Hematopoietic multipotent progenitor cell treated with erythropoietin and hydrocortisone succinate and interleukin-3 and kit ligand, for 15 days (in vitro differentiated cells): ENCODE measurements at regions not wholly inside any gene's neighbourhood (a gene's known extent, or its start where the extent isn't known, plus 50 kb on each side); places are given as distances from the start of the nearest gene placed in this dataset.

Source experiments
- DNase-seq: peaks from one replicate; pipeline ENCODE4 v3.0.0-alpha.2; 2015; ENCODE audit warnings: low spot score

GRCh38 chr18:77573571-77573970 lies 323.9 kb downstream of the GALR1 start:
- DNase-seq = no peak

- DNase-seq = no peak
Measured at GRCh38 chr18:77590943-77591515, 341.4 kb downstream of the GALR1 start.

- no peak for DNase-seq
Measured at GRCh38 chr18:77597726-77598125, 348.1 kb downstream of the GALR1 start.

- DNase-seq = no peak
Measured at GRCh38 chr18:77600674-77601073, 351.0 kb downstream of the GALR1 start.

- DNase-seq = no peak
Measured at GRCh38 chr18:77601567-77601966, 351.9 kb downstream of the GALR1 start.

- DNase-seq = no peak
Measured at GRCh38 chr18:77607087-77607486, 357.4 kb downstream of the GALR1 start.

- DNase-seq = no peak
Measured at GRCh38 chr18:77608807-77609206, 359.2 kb downstream of the GALR1 start.

GRCh38 chr18:77617694-77618093 lies 368.0 kb downstream of the GALR1 start:
- DNase-seq = no peak

GRCh38 chr18:77619525-77619924 lies 369.9 kb downstream of the GALR1 start:
- DNase-seq = no peak

GRCh38 chr18:77622009-77622692 lies 372.5 kb downstream of the GALR1 start:
- DNase-seq = no peak

- no peak for DNase-seq
Measured at GRCh38 chr18:77632758-77633157, 383.1 kb downstream of the GALR1 start.

- DNase-seq = no peak
Measured at GRCh38 chr18:77634494-77634893, 384.8 kb downstream of the GALR1 start.

- DNase-seq = no peak
Measured at GRCh38 chr18:77635451-77635850, 385.8 kb downstream of the GALR1 start.

- no peak for DNase-seq
Measured at GRCh38 chr18:77635858-77636257, 386.2 kb downstream of the GALR1 start.

- no peak for DNase-seq
Measured at GRCh38 chr18:77645170-77645872, 395.7 kb downstream of the GALR1 start.

- DNase-seq = no peak
Measured at GRCh38 chr18:77647472-77647871, 397.8 kb downstream of the GALR1 start.

- no peak for DNase-seq
Measured at GRCh38 chr18:77648411-77648810, 398.8 kb downstream of the GALR1 start.

- DNase-seq = peak; percentile 27
Measured at GRCh38 chr18:77650799-77651385, 401.2 kb downstream of the GALR1 start.

- DNase-seq = no peak
Measured at GRCh38 chr18:77651441-77651840, 401.8 kb downstream of the GALR1 start.

- DNase-seq = no peak
Measured at GRCh38 chr18:77653792-77654191, 404.1 kb downstream of the GALR1 start.

GRCh38 chr18:77654302-77654701 lies 404.7 kb downstream of the GALR1 start:
- DNase-seq = no peak

GRCh38 chr18:77657651-77658298 lies 408.1 kb downstream of the GALR1 start:
- no peak for DNase-seq

- DNase-seq = no peak
Measured at GRCh38 chr18:77658299-77658662, 408.6 kb downstream of the GALR1 start.
